A549 (cell line): ENCODE measurements at regions not wholly inside any gene's neighbourhood (a gene's known extent, or its start where the extent isn't known, plus 50 kb on each side); places are given as distances from the start of the nearest gene placed in this dataset.
"Not testable (repeated sequence)": the region's sequence is repeated elsewhere in the genome, so short reads cannot be mapped to it uniquely, and the experiment has no call there.

Source experiments
- BHLHE40 ChIP-seq: IDR thresholded peaks from 2 replicates; pipeline ENCODE4 v1.6.1; 2012; ENCODE audit warnings: low read depth, low read length, inconsistent platforms
- CHD2 ChIP-seq: fragments of 150-350 bp; IDR thresholded peaks from 2 replicates; pipeline ENCODE4 v1.6.1; 2014; ENCODE audit warnings: low read length; ENCODE audit not compliant: partially characterized antibody
- CTCF ChIP-seq: fragments of >200 bp; sonication (Bioruptor Twin); formaldehyde crosslinking; IDR thresholded peaks from 3 replicates; pipeline ENCODE4 v1.5.1; 2016
- E2F6 ChIP-seq: IDR thresholded peaks from 2 replicates; pipeline ENCODE4 v1.6.1; 2012; ENCODE audit warnings: low read depth, borderline replicate concordance
- EP300 ChIP-seq, 2 experiments: fragments of >200 bp; sonication (Bioruptor Twin); formaldehyde crosslinking; IDR thresholded peaks; 2 replicates in 1 of 2; 3 replicates in 1 of 2; pipeline ENCODE4 v1.6.1; 2016 to 2017
- JUNB ChIP-seq: fragments of >200 bp; sonication (Bioruptor Twin); formaldehyde crosslinking; IDR thresholded peaks from 2 replicates; pipeline ENCODE4 v1.6.1; 2016
- MAX ChIP-seq: IDR thresholded peaks from 2 replicates; pipeline ENCODE4 v1.6.1; 2012
- MAZ ChIP-seq: fragments of 150-350 bp; IDR thresholded peaks from 2 replicates; pipeline ENCODE4 v1.6.1; 2014; ENCODE audit warnings: antibody characterized with exemption, low read depth, low read length, borderline replicate concordance
- POLR2A ChIP-seq: IDR thresholded peaks from 2 replicates; pipeline ENCODE4 v1.6.1; 2012; ENCODE audit warnings: mild to moderate bottlenecking, low read length
- RAD21 ChIP-seq, 2 experiments: fragments of >200 bp in 1 of 2; sonication (Bioruptor Twin) in 1 of 2; formaldehyde crosslinking in 1 of 2; IDR thresholded peaks in 1 of 2; conservative IDR thresholded peaks in 1 of 2; 2 replicates in 1 of 2; 3 replicates in 1 of 2; pipeline ENCODE4 v1.6.1; 2012 to 2018; ENCODE audit warnings: inconsistent platforms in 1 of 2
- RCOR1 ChIP-seq: fragments of 150-350 bp; IDR thresholded peaks from 2 replicates; pipeline ENCODE4 v1.6.1; 2014; ENCODE audit warnings: antibody characterized with exemption, low read length, low read depth
- USF2 ChIP-seq: fragments of 450-650 bp; IDR thresholded peaks from 2 replicates; pipeline ENCODE4 v1.6.1; 2014; ENCODE audit warnings: antibody characterized with exemption

GRCh38 chr3:65252914-65253313 is 565.1 kb upstream of the ADAMTS9 start:
- TF ChIP-seq CTCF; JUNB; RCOR1; RAD21 (conservative IDR thresholded peaks at IDR 0.05 in 1 of 2, IDR thresholded peaks at IDR 0.05 in 1 of 2); POLR2A; EP300 (IDR thresholded peaks at IDR 0.05); BHLHE40; USF2; MAX; MAZ; CHD2; E2F6: not testable (repeated sequence)
